Fibroblast of pulmonary artery (primary cell): ENCODE measurements at regions not wholly inside any gene's neighbourhood (a gene's known extent, or its start where the extent isn't known, plus 50 kb on each side); places are given as distances from the start of the nearest gene placed in this dataset.

ENCODE experiments used
- DNase-seq: peaks from one replicate; pipeline ENCODE4 v3.0.0-alpha.2; 2010; ENCODE audit warnings: low read depth
- H3K4me3 ChIP-seq: replicated peaks from 2 replicates; pipeline ENCODE4 v1.5.1; 2011; ENCODE audit warnings: low read depth, mild to moderate bottlenecking, control low read depth, low read length, moderate library complexity
- TF ChIP-seq, protein P1 (sequence below): IDR thresholded peaks from 2 replicates; pipeline ENCODE4 v1.5.1; 2011; ENCODE audit warnings: mild to moderate bottlenecking, control low read depth, low read length, inconsistent platforms; ENCODE audit errors: missing control alignments

GRCh38 chr3:110413807-110414748 is 657.5 kb upstream of the NECTIN3 start:
- H3K4me3 ChIP-seq = no peak overlapping the region
- peak; percentile 92 for DNase-seq
- TF ChIP-seq, protein P1, sequence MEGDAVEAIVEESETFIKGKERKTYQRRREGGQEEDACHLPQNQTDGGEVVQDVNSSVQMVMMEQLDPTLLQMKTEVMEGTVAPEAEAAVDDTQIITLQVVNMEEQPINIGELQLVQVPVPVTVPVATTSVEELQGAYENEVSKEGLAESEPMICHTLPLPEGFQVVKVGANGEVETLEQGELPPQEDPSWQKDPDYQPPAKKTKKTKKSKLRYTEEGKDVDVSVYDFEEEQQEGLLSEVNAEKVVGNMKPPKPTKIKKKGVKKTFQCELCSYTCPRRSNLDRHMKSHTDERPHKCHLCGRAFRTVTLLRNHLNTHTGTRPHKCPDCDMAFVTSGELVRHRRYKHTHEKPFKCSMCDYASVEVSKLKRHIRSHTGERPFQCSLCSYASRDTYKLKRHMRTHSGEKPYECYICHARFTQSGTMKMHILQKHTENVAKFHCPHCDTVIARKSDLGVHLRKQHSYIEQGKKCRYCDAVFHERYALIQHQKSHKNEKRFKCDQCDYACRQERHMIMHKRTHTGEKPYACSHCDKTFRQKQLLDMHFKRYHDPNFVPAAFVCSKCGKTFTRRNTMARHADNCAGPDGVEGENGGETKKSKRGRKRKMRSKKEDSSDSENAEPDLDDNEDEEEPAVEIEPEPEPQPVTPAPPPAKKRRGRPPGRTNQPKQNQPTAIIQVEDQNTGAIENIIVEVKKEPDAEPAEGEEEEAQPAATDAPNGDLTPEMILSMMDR = no peak

DNA sequence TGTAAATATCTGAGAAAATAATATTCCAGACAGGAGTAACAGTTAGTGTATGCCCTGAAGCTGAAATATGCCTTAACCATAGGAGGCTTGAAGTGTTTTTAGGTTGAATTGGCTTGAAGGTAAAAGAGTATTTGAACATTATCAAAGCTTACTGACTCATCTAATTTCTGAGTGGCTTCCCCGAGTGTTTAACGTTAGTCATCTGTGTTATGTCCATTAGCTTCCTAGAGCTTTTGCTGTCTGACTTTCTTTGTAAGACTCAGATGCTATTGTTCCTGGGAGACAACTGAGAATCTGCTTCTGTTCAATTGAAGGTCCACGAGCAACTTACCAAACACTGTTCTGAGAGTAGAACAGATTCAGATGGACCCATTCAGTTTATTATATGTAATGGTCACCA is 656.8 kb upstream of the NECTIN3 start:
- no peak overlapping the region for H3K4me3 ChIP-seq
- TF ChIP-seq, protein P1 = no peak
- DNase-seq = peak; percentile 76

GRCh38 chr3:110419096-110419495 is 652.5 kb upstream of the NECTIN3 start:
- peak; percentile 11 for DNase-seq
- TF ChIP-seq, protein P1 = no peak
- no peak overlapping the region for H3K4me3 ChIP-seq

GRCh38 chr3:110419601-110420000 is 652.0 kb upstream of the NECTIN3 start:
- DNase-seq = peak; percentile 27
- TF ChIP-seq, protein P1 = no peak
- H3K4me3 ChIP-seq = no peak overlapping the region

GRCh38 chr3:110420158-110420641 is 651.4 kb upstream of the NECTIN3 start:
- TF ChIP-seq, protein P1 = no peak
- DNase-seq = peak; percentile 88
- peak overlapping the region; percentile 44 for H3K4me3 ChIP-seq

DNA sequence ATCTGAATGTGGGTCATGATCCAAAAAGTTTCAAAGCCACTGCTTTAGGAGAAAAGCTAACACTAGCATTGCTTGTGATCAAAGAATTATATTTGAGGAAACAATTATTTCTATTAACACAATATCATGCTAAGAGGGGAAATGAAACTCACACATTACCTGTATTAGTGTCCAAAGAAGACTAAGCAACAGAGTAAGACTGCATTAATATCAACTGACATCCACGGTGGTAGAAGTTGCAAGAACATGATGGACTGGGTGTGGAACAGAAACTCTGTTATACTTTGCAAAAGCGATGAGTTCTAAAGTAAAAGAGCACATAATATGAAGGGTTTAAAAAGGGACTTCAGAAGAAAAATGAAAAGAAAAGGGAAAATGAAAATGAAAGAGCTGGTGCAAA is 648.3 kb upstream of the NECTIN3 start:
- DNase-seq = no peak
- TF ChIP-seq, protein P1 = no peak
- no peak overlapping the region for H3K4me3 ChIP-seq
